ENCODE measurements at regions not wholly inside any gene's neighbourhood (a gene's known extent, or its start where the extent isn't known, plus 50 kb on each side); places are given as distances from the start of the nearest gene placed in this dataset.

DNA sequence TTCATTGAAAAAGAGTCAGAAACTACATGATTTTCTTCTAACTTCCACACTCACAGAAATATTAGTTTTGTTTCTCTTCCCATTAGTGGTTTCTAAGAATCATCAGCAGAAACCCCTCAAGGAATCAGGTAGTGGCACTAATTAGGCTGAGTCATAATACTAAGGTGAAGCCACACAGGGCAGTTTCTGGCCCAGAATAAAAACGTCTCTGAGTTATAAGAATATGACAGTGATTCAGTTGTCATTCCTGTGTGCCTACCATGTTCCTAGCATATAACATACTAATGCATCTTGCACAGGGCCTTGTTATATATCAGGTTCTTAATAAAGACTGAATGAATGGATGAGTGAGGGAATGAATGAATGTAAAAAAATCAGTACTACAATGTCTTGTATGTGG lies 206.0 kb upstream of the PLEKHG7 start:
- no peak for DNase-seq (ENCODE audit: low read depth in 2 of 2)

DNA sequence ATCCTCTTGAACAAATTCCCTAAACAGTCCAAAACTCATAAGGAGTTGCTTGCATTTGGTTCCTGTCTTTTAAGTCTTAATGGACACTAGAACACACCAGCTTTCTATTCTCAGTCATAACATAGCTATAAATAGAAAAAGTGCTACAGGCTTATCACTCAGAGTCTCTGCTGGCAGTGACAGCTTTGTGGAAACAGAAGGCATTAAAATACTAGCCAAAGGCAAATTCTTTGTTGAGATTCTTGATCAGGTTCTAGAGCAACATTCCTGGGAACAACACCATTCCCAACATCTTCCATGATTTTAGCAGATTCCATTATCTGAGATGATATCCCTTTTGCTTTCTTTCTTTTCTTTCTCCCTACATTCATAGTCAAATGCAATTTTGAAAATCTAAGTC lies 207.7 kb upstream of the PLEKHG7 start:
- DNase-seq (ENCODE audit: low read depth in 2 of 2) = no peak

DNA sequence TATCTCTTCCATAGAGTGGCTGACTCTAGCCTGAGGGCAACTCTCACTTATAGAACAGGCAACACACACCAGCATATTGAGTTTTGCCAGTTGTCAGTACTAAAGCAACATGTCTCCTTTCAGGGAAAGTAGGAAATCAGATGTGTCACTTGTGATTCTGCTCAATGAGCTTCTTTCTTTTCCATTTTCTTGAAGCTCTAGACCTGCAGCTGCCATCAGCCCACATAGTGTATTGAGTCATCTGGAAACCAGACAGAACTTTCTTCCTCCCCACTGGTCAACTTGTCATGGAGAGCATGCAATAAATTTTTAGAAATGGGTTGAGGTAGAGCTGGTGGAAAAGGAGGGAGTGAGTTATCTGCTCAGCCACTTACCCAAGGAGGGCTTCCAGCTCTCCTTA lies 209.0 kb upstream of the PLEKHG7 start:
- no peak for DNase-seq (ENCODE audit: low read depth in 2 of 2)

DNA sequence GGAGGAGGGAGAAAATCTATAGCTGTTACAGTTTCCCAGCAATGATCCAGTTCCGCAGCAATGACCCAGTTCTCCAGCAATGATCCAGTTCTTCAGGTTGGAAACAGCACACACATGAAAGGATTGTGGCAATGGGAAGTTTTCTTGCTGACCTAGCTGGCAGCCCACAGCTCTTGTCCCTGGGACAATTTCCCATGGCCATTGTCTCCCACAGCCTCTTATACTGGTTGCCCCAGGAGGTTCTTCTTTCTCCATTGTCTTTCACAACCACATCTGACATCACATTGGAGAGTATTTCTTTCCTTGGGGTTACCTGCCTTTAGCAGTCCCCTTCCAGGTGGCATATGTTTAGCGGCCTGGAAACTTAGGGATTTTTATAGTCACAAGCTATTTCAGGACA lies 209.8 kb upstream of the PLEKHG7 start:
- no peak for DNase-seq (ENCODE audit: low read depth in 2 of 2)

DNA sequence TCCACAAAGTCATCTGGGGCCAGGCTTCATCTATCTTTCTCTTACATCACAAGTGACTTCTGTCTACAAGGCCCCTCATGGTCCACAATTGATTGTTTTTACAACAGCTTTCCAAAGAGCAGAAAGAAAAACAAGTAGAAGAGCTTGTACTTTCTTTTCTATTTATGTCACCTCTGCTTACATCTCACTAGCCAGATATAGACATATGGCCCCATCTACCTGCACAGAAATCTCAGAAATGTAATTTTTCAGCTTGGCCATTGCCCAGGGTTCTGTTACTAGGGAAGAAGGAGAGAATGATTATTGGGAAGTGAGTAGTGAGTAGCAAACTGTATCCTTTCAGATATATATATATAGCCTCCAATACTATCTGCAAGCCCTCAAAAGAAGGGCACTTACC lies 210.5 kb upstream of the PLEKHG7 start:
- no peak for DNase-seq (ENCODE audit: low read depth in 2 of 2)

DNA sequence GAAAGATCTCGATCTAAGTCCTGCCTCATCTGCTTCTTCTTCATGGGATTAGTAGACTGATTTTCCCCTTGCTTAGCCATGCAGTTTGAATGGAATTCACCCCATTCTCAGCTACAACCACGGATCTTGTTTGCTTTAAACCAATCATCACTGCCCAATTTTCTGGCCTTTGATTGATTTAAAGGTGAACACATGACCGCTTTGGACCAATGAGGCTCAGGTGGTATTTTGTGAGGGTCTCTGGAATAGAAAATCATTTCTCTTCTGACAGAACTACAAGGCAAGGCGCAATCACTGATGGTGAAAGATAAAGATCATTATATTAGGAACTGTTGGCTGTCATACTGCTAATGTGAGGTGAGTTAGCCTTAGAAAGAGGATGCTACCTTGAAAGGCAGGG lies 213.0 kb upstream of the PLEKHG7 start:
- no peak for DNase-seq (ENCODE audit: low read depth in 2 of 2)

DNA sequence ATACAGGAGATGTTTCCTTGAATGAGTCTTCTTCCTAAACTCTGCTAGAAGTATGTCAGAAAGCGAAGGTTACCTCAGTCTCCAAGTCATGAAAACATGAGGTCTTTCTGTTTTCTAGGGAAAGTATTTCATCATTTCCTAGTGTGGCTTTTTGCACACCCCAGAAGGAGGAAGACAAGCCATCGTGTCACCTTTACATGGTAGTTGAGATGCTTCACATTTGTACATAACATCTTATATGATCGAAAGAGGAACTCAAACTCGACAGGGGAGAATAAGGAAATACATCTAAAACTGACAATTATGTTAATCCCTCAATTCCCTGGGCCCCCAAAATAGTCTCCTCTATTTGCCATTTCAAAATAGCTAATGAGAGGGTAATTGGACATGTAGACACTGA lies 214.1 kb upstream of the PLEKHG7 start:
- DNase-seq (ENCODE audit: low read depth in 2 of 2) = no peak

DNA sequence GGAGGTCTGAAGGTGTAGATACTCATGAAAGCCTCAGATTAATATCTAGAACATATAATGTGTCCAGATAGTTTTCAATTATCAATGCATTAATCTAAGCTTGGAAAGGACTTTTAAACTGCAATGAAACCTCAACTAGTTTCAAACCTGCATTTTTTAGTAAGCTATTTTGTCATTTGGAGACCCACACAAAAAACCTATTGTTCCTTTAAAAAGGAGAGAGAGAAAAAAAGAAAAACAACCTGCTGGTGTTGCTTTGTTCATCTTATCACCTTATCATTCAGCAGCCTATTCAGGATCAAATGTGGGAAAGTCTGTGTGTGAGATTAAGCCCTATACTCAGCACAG lies 215.7 kb upstream of the PLEKHG7 start:
- DNase-seq (ENCODE audit: low read depth in 2 of 2) = no peak

DNA sequence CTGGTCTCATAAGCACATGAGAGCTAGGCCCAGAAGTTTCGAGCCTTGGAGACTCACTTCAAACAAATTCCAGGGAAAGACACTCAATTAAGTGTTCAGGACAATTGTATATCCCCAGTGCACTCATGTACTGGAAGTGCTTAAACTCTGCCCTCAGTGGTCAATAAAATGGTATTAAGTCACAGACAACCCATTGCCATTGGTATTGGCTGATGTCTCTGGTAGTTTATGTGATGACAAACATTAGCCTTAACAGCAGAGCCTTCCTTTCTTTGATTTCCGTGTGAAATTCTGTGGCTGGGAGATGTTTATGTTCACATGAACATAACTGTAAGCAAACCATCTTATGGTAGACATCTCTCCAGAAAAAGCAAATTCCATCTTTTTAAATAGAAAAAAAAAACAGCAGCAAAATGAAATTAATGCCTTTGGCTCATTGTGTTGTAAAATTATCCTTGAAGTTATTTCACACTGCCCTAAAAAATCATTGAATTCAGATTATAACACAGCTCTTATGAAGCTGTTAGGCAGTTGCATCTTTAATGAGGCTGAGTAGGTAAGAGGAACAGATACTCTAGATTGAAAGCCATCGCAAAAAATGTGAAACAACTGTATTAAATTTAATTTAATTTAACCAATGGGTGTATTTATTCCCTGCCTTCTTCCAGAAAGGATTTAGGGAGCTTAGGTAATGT lies 216.2 kb upstream of the PLEKHG7 start:
- DNase-seq (ENCODE audit: low read depth in 2 of 2) = no peak

DNA sequence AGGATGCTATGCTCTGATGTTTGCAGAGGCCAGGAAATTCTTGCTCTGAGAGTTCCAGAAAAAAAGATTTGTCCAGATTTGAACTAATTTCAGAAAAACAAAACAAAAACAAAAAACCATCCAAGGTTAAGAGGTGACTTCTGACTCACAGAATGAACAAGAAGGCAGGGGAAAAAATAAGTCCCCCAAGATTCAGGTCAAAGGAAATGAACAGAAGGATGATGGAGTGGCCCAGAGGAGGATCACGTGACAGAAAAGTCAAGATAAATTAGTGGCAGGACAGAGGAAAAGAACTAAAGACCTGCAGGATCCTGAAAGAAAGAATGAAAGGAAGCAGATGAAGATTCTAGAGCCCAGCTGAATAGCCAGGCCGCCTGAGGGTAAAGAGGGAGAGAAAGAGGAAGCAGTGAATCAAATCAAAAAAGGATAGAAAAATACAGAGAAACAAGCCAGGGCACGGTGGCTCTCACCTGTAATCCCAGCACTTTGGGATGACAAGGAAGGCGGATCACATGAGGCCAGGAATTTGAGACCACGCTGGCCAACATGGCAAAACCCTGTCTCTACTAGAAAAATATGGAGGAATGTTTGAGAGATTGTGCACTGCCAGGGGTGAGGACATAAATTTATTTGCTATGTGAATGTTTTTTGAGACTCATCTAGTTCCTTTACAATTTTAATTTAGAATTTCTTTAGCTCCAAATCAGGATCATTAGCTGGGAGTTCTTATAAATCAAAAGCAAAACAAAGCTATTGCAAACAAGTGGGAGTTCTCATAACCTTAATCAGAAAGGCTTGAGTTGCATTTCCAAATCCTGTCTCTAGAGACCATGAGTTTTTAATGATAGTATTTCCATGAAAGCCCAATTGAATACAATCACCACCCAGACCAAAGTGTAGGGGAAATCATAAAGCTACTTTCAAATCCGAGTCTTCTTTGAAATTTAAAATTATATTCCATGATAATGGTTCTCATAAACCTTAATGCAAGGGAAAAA lies 217.1 kb upstream of the PLEKHG7 start:
- DNase-seq (ENCODE audit: low read depth in 2 of 2) = no peak

DNA sequence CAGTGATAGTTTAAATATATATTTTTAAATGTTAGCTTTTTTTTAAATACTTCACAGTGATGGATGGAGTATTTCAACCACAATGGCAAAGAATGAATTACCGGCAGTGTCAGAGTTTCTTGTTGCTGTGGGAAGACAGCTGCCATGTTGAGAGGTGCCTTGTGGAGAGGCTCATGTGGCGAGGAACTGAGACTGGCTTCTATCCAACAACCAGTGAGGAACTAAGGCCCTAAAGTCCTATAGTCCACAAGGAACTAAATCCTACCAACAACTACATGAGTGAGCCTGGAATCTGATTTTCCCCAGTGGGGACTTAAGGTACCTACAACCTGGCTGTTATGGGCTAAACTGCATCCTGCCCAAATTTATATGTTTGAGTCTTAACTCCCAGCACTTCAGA lies 220.2 kb upstream of the PLEKHG7 start:
- no peak for DNase-seq (ENCODE audit: low read depth in 2 of 2)

DNA sequence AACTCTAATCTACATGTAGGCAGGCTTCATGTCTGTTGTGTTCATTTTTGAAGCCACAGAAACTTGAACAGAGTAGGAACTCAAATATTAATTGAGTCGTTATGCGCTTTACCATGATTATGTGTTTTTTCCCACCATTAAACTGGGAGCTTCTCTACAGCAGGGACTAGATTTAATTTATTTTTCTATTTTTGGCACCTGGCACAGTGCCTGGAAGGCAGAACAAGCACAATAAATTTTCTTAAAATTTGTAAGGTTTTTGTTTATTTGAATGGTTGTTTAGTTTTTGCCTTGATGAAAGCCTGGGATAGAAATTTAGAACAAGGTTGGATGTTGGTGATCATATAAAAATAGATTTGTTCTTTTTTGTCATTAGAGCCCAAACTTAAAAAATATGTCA lies 221.7 kb upstream of the PLEKHG7 start:
- DNase-seq (ENCODE audit: low read depth in 2 of 2) = no peak

DNA sequence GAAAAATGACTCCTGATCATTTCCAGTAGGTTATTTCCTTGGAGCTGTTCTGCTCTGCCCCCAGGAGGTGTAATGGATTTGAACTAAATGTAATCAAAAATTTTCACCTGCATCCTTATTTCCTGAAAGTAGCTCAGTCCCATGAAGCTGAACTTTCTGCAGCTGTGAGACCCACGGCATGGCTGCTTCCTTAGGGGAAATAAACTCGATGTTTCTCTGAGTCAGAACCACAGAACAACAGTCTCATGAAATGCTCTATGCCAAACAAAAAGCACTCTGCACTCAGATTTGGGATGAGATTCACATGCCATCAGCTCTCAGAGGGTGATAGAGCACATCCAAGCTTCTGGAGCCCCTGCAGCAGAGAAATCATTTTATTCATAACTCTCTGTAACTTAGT lies 224.1 kb upstream of the PLEKHG7 start:
- DNase-seq (ENCODE audit: low read depth in 2 of 2) = no peak

DNA sequence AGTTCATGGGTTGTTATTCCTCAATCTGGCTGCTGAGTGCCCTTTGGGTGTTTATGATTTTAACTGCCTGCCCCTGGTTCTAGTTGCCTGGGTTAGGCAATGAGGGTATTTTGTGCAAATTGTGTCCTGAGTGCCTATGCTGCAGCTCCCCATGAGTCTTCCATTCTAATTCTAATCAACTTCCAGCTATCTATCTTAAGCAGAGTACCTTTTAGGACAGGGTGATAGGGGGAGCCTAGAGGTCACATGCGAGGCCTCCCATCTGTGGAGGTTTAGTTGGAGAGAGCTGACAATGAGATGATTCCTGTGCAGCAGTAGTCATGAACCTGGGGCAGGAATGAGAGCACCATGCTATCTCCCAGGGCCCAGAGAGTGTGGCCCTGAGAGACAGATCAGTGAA lies 225.9 kb upstream of the PLEKHG7 start:
- no peak for DNase-seq (ENCODE audit: low read depth in 2 of 2)

DNA sequence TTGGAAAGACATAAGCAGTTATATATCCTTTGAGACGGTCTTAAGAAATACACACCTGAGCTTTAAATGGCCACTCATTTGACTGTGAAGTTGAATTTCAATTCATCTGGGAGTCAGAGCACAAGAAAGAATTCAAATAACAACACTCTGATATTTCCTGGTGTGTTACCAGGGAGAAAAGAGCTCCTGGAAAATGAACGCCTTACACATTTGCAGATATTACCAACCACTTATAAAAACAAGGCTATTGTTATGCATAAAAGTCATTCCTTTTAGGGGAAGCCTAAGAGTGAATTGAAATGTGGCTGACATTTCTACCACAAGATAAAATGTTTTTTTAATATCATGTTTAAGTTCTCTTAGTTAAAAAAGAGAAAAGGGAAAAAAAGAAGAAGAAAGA lies 229.2 kb upstream of the PLEKHG7 start:
- no peak for DNase-seq (ENCODE audit: low read depth in 2 of 2)

DNA sequence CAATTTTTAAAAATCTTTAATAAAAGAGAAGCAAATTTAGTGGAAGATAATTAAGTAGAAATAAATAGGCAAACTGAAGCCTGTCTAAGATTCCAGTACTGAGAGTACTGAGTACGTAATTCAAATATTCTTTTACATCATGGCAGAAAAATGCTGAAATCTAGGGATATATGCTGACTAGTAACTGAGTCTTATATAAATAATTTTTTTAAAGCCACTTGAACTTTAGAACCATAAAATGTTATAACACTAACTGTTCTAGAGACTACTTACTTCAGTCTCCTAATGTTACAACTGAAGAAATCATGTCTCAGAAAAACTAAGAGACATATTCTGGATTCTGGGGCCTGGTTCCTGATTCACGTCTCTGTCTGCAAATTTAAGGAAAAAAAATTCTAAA lies 230.6 kb upstream of the PLEKHG7 start:
- DNase-seq (ENCODE audit: low read depth in 2 of 2) = no peak

DNA sequence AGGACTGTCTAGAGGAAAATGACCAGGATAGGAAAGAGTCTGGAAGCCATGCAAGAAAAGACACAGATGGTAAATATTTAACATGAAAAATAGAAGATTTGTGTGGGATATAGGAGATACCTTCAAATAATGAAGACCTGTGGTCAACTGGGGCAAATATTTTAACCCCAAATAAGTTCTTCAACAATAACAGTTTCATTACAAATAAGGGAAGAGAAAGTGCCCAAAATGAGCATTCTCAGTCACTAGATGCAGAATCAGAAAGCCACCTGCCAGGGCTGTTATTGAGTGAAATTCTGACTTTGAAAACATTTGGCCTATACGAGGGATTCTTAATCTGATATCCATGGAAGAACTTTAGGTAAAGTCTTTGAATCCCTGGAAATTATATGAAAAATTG lies 231.2 kb upstream of the PLEKHG7 start:
- DNase-seq (ENCODE audit: low read depth in 2 of 2) = no peak

DNA sequence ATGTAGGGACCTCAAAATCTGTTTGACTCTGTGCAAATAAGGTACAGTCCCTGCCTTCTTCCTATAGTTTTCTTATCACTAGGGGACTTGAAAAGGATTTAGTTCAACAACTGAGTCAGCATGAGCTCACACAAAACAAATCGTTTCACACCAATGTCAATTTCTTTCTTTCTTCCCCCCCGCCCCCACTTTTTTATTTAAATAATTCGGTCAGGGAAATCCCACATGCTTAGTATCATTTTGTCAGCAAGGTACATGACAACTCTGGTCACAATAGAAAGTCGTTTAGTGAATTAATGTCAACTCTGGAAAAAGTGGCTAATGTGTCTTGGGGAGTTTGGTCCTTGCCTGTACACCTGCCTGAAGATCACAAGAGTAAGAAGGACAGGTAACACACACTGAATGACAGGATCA lies 232.2 kb upstream of the PLEKHG7 start:
- DNase-seq (ENCODE audit: low read depth in 2 of 2) = peak in 1 of 2 donors; percentile 11

DNA sequence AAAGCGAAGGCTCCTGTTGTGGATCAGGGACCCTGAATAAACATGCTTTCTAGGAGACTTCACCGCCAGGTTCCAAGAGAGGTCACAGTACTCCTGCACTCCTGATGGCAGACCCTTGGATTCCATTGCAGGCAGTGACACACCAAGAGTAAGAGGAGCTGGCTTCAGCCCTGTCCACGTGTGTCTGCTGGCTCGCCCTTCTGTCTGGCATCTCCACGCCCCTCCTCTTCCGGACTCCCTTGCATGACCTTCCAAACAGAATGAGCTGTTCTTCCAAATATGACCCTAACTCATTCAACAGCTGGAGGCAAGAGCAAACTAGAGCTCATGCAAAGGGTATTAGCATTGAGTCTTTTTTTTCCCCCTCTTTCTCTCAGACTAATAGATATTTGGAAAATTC lies 233.0 kb upstream of the PLEKHG7 start:
- no peak for DNase-seq (ENCODE audit: low read depth in 2 of 2)

DNA sequence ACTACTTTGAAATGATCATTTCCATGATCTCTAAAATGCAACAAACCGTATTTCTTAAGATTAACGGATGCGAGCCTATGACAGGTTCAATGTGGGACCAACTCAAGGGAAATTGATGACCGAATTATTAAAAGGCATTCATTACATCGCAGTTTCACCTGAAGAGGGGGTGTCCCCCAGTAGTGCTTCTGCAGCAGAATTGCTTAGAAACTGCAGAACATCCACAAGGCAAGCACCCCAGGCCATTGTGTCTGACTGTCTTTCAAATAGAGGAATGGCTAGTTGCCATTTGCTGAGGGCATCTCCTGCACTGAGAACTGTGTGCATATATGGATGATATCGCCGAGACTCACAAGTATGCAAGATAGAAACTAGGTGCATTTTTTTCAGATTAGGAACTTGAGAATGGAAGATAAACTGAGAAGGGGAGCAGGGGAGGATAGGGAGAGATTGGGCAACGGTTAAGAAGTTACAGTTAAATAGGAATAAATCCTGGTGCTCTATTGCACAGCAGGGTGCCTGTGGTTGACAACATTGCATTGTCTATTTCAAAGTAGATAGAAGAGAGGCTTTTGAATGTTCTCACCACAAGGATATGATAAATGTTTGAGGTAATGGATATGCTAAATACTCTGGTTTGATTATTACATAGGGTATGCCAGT lies 234.3 kb upstream of the PLEKHG7 start:
- no peak for DNase-seq (ENCODE audit: low read depth in 2 of 2)

DNA sequence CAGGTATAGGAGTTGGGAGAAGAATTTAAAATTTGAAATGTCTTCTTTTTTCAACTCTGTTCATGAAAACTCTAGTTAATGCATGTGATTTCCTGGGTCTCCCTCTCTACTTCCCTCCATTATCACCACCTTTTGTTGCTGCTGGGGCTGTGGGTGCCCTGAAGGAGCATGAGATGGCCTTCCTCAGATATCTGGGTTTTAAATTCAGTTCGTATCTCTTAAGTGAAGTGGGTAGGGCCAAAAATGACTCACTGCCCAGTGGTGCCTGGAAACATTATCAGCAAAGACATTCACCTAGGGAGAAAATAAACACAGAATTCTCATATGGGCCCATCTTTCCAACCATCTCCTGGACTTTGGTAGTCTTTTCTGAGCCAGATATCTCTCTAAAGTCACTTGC lies 234.9 kb upstream of the PLEKHG7 start:
- DNase-seq (ENCODE audit: low read depth in 2 of 2) = no peak

DNA sequence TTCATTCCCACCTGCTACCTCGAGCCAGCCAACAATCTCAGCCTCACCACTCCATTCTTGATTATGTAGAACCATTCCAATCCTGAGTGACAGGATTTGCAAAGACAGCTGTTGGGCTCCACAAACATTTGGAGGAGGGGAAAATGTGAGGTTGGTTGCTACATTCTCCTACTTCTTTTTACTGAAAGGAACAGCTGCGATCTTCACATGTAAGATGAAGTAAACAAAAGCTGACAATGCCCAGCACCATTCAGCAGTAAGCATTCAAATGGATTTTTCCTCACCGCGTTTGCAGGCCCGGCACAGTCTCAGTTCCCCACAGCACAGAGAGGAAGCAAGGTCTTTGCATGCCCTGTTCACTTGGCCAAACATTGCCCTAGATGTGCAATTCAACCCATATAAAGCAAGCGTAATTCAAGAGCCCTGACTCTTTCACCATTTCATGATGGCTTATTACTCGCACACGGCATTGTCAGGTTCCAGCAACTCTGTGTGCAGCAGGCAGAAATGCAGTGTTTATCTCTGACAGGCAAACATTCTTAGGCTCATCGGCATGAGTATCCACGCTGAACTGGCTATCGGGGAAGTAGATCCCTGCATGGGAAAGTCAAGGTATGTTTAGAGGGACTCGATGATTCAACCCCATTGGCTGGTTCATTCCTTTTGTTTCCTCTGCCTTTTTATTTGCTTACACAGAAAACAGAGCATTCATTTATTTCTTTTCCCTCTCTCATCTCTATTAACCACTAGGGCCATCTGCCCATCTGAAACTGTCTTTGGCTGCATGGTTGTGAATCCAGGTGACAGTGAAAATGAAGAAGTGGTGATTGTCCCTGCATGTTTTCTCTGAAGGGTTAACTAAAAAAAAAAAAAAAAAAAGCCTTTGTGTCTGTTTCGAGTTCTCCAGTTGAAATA lies 236.1 kb upstream of the PLEKHG7 start:
- no peak for DNase-seq (ENCODE audit: low read depth in 2 of 2)

Measured in stimulated activated CD4-positive, alpha-beta T cell treated with anti-CD3 and anti-CD28 coated beads, Interleukin-1b, Interleukin-23, amount 100 ng/mL, for 1 hour (primary cell).